ENCODE measurements at regions not wholly inside any gene's neighbourhood (a gene's known extent, or its start where the extent isn't known, plus 50 kb on each side); places are given as distances from the start of the nearest gene placed in this dataset.

GRCh38 chr2:105497094-105497493, 98.2 kb upstream of the FHL2 start:
- intact Hi-C loops (cut with DNase I), result no loop called here
- no peak for DNase-seq (ENCODE audit: extremely low spot score)
- Histone ChIP-seq H3K4me3 (no peak overlapping the region), H3K27ac (replicated peaks in 1 of 4) (no peak overlapping the region), H3K27me3 (no peaks in the 10 kb centered on the region), H3K36me3 (no peaks in the 10 kb centered on the region), H3K9me3 (peaks cover 0 to 17% (median 8%) of the 10 kb centered on the region in 4 donors), H3K4me1 (peaks cover 0 to 23% (median 0%) of the 10 kb centered on the region in 4 donors)
- no peak for TF ChIP-seq CTCF (IDR thresholded peaks at IDR 0.05)
- no peak for TF ChIP-seq EP300 (IDR thresholded peaks at IDR 0.05)
- no peak for TF ChIP-seq POLR2AphosphoS5 (IDR thresholded peaks at IDR 0.05)
- TF ChIP-seq POLR2A (IDR thresholded peaks at IDR 0.05; ENCODE audit: low read depth), result no peak
- WGBS, result 95% methylated on average over 4 of the region's 4 CpGs

GRCh38 chr2:105496271-105496670, 97.4 kb upstream of the FHL2 start:
- TF ChIP-seq CTCF (IDR thresholded peaks at IDR 0.05), result no peak
- no peak for TF ChIP-seq EP300 (IDR thresholded peaks at IDR 0.05)
- no peak for TF ChIP-seq POLR2AphosphoS5 (IDR thresholded peaks at IDR 0.05)
- no peak for TF ChIP-seq POLR2A (IDR thresholded peaks at IDR 0.05; ENCODE audit: low read depth)
- no peaks in the 10 kb centered on the region for H3K36me3 ChIP-seq
- peaks cover 0 to 21% (median 10%) of the 10 kb centered on the region in 4 donors for H3K9me3 ChIP-seq
- no peak overlapping the region for H3K27ac ChIP-seq (replicated peaks in 1 of 4)
- no peaks in the 10 kb centered on the region for H3K27me3 ChIP-seq
- no peak overlapping the region for H3K4me3 ChIP-seq
- no peak for DNase-seq (ENCODE audit: extremely low spot score)
- peaks cover 0 to 23% (median 0%) of the 10 kb centered on the region in 4 donors for H3K4me1 ChIP-seq
- 51% methylated on average over 3 of the region's 3 CpGs for WGBS
- intact Hi-C loops (cut with DNase I), result no loop called here

GRCh38 chr2:105494683-105495425, 96.0 kb upstream of the FHL2 start:
- no peak for DNase-seq (ENCODE audit: extremely low spot score)
- intact Hi-C loops (cut with DNase I), result no loop called here
- Histone ChIP-seq H3K27ac (replicated peaks in 1 of 4) (no peak overlapping the region), H3K9me3 (peaks cover 0 to 21% (median 10%) of the 10 kb centered on the region in 4 donors), H3K4me1 (peaks cover 0 to 28% (median 0%) of the 10 kb centered on the region in 4 donors), H3K36me3 (no peaks in the 10 kb centered on the region), H3K27me3 (no peaks in the 10 kb centered on the region), H3K4me3 (no peak overlapping the region)
- 86% methylated on average over 13 of the region's 13 CpGs for WGBS
- TF ChIP-seq CTCF (IDR thresholded peaks at IDR 0.05), result no peak
- TF ChIP-seq POLR2A (IDR thresholded peaks at IDR 0.05; ENCODE audit: low read depth), result no peak
- no peak for TF ChIP-seq EP300 (IDR thresholded peaks at IDR 0.05)
- TF ChIP-seq POLR2AphosphoS5 (IDR thresholded peaks at IDR 0.05), result no peak

- H3K27ac ChIP-seq (replicated peaks in 1 of 4), result no peak overlapping the region
- intact Hi-C loops (cut with DNase I), result no loop called here
- H3K9me3 ChIP-seq, result peaks cover 0 to 21% (median 10%) of the 10 kb centered on the region in 4 donors
- H3K4me1 ChIP-seq, result peaks cover 0 to 12% (median 0%) of the 10 kb centered on the region in 4 donors
- WGBS, result 86% methylated on average over 1 of the region's 1 CpG
- TF ChIP-seq POLR2A (IDR thresholded peaks at IDR 0.05; ENCODE audit: low read depth), result no peak
- no peak for TF ChIP-seq CTCF (IDR thresholded peaks at IDR 0.05)
- no peak for TF ChIP-seq POLR2AphosphoS5 (IDR thresholded peaks at IDR 0.05)
- TF ChIP-seq EP300 (IDR thresholded peaks at IDR 0.05), result no peak
- DNase-seq (ENCODE audit: extremely low spot score), result no peak
- H3K27me3 ChIP-seq, result no peaks in the 10 kb centered on the region
- no peak overlapping the region for H3K4me3 ChIP-seq
- no peaks in the 10 kb centered on the region for H3K36me3 ChIP-seq
These were observed 92.1 kb upstream of the FHL2 start for GRCh38 chr2:105490956-105491355.

All from esophagus muscularis mucosa (tissue), 4 donors.